Adrenal gland (tissue), 5 donors: ENCODE measurements at regions not wholly inside any gene's neighbourhood (a gene's known extent, or its start where the extent isn't known, plus 50 kb on each side); places are given as distances from the start of the nearest gene placed in this dataset.

Experiments used
- POLR2A ChIP-seq, 2 donors: fragments of 450-650 bp; IDR thresholded peaks; one replicate each; pipeline ENCODE4 v1.6.1; 2017; ENCODE audit warnings: antibody characterized with exemption in 2 of 2, mild to moderate bottlenecking in 2 of 2, moderate library complexity in 1 of 2
- TF ChIP-seq, protein P1 (sequence below), 6 experiments: fragments of 450-650 bp in 4 of 6; fragments of 200-600 bp in 2 of 6; sonication (generic) in 1 of 6; IDR thresholded peaks; 1 replicate in 5 of 6; 2 replicates in 1 of 6; pipeline versions ENCODE4 v1.5.1 to v1.8.0; 2016 to 2021; ENCODE audit warnings: antibody characterized with exemption in 6 of 6, mild to moderate bottlenecking in 2 of 6, moderate library complexity in 1 of 6
- donor health status: DM: no; HTN: no; CAD: no.

DNA sequence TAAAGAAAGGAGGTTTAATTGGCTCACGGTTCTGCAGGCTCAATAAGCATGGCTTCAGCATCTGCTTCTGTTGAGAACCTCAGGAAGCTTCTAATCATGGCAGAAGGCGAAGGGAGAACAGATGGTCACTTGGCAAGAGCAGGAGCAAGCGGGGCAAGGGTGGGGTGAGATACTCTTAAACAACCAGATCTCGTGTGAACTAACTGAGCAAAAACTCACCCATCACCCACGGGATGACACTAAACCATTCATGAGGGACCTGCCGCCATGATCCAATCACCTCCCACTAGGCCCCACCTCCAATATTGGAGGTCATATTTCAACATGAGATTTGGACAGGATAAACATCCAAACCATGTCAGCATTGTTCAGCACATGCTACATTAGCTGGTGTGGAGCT lies 89.1 kb upstream of the HAND1 start:
- TF ChIP-seq, protein P1, sequence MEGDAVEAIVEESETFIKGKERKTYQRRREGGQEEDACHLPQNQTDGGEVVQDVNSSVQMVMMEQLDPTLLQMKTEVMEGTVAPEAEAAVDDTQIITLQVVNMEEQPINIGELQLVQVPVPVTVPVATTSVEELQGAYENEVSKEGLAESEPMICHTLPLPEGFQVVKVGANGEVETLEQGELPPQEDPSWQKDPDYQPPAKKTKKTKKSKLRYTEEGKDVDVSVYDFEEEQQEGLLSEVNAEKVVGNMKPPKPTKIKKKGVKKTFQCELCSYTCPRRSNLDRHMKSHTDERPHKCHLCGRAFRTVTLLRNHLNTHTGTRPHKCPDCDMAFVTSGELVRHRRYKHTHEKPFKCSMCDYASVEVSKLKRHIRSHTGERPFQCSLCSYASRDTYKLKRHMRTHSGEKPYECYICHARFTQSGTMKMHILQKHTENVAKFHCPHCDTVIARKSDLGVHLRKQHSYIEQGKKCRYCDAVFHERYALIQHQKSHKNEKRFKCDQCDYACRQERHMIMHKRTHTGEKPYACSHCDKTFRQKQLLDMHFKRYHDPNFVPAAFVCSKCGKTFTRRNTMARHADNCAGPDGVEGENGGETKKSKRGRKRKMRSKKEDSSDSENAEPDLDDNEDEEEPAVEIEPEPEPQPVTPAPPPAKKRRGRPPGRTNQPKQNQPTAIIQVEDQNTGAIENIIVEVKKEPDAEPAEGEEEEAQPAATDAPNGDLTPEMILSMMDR (IDR thresholded peaks at IDR 0.05): no peak
- TF ChIP-seq POLR2A (IDR thresholded peaks at IDR 0.05): no peak
